ENCODE measurements at regions not wholly inside any gene's neighbourhood (a gene's known extent, or its start where the extent isn't known, plus 50 kb on each side); places are given as distances from the start of the nearest gene placed in this dataset.

GRCh38 chr12:9334964-9335363 is 126.8 kb upstream of the PZP start:
- no peak overlapping the region for H3K56ac ChIP-seq (ENCODE audit: insufficient read length, low read depth, low read length)
- no CpG with 5 or more reads among the region's 5 CpGs for WGBS (ENCODE audit: extremely low coverage, insufficient read length, low lambda C conversion rate)
- H3K23ac ChIP-seq (ENCODE audit: insufficient read length, low read depth, low read length): no peak overlapping the region
- no peaks in the 10 kb centered on the region for H3K79me1 ChIP-seq (ENCODE audit: insufficient read depth, low read depth, low read length, poor library complexity, severe bottlenecking)
- H3K18ac ChIP-seq (ENCODE audit: insufficient read length, low read depth, low read length): no peak overlapping the region
- H3K9me3 Mint-ChIP-seq: peaks cover 10 to 15% of the 10 kb centered on the region in 2 experiments
- H2AK5ac ChIP-seq (ENCODE audit: insufficient read length, low read length): no peak overlapping the region
- H4K91ac ChIP-seq (ENCODE audit: insufficient read length, low read depth, low read length): no peak overlapping the region
- no peaks in the 10 kb centered on the region for H3K9me3 ChIP-seq (ENCODE audit: control insufficient read depth, low read depth, low read length)
- H2BK15ac ChIP-seq (ENCODE audit: low read depth, low read length): no peak overlapping the region
- no peak overlapping the region for H3K9ac ChIP-seq (ENCODE audit: extremely low read depth, insufficient read length, low read length)
- no peak overlapping the region for H4K8ac ChIP-seq (replicated peaks; ENCODE audit: insufficient read length, low read depth, low read length)
- no peak overlapping the region for H3K4me3 Mint-ChIP-seq
- TF ChIP-seq CTCF (conservative IDR thresholded peaks at IDR 0.05): no peak
- H3K27me3 Mint-ChIP-seq (ENCODE audit: low read depth): peaks cover 2% of the 10 kb centered on the region; the same call in 1 of the 2 replicates
- H2BK12ac ChIP-seq (ENCODE audit: insufficient read length, low read depth, low read length): no peak overlapping the region
- H3T11ph ChIP-seq (ENCODE audit: low read length): no peak overlapping the region
- no peaks in the 10 kb centered on the region for H3K79me2 ChIP-seq (ENCODE audit: insufficient read depth, low read length)
- H3K27ac Mint-ChIP-seq: no peak overlapping the region
- no peak overlapping the region for H3K4ac ChIP-seq (ENCODE audit: low read depth, low read length)
- H3K23me2 ChIP-seq (ENCODE audit: insufficient read length, low read depth, low read length, poor library complexity, severe bottlenecking): no peaks in the 10 kb centered on the region
- H3K14ac ChIP-seq (ENCODE audit: insufficient read depth, low read length): no peak overlapping the region
- H3K4me1 ChIP-seq (ENCODE audit: insufficient read depth, low read length): no peaks in the 10 kb centered on the region
- H4K20me1 ChIP-seq (ENCODE audit: control insufficient read depth, insufficient read depth, insufficient read length): no peaks in the 10 kb centered on the region
- peaks cover 2 to 3% of the 10 kb centered on the region in 2 experiments; a peak in 2 of 4 replicates for H3K4me1 Mint-ChIP-seq
- no peak overlapping the region for H3K4me2 ChIP-seq (ENCODE audit: insufficient read depth, insufficient read length, low read length)
- H4K5ac ChIP-seq (ENCODE audit: insufficient read length, low read depth, low read length): no peak overlapping the region
- no peak overlapping the region for H3K27ac ChIP-seq (ENCODE audit: insufficient read length, low read depth, low read length)
- H3K36me3 Mint-ChIP-seq (ENCODE audit: insufficient read depth in 1 of 3, low read depth in 3 of 3): peaks cover 13 to 28% (median 21%) of the 10 kb centered on the region in 3 experiments
- DNase-seq: no peak
- H2BK20ac ChIP-seq (ENCODE audit: low read depth, low read length, poor library complexity, severe bottlenecking): no peak overlapping the region
- H2BK5ac ChIP-seq (ENCODE audit: insufficient read length, low read length): no peak overlapping the region
- no peak overlapping the region for H2AFZ ChIP-seq (ENCODE audit: low read length)
- no peak overlapping the region for H2BK120ac ChIP-seq (ENCODE audit: low read depth, low read length, poor library complexity, severe bottlenecking)
- no peaks in the 10 kb centered on the region for H3K27me3 ChIP-seq (ENCODE audit: insufficient read depth, low read length)

Data from H9 (cell line).